ENCODE measurements at regions not wholly inside any gene's neighbourhood (a gene's known extent, or its start where the extent isn't known, plus 50 kb on each side); places are given as distances from the start of the nearest gene placed in this dataset.

GRCh38 chr4:59960143-59960542 is 1240.0 kb upstream of the ADGRL3 start:
- no peak for TF ChIP-seq YY1 (IDR thresholded peaks at IDR 0.05; ENCODE audit: low read depth)
- TF ChIP-seq REST (IDR thresholded peaks at IDR 0.05; ENCODE audit: low read depth): no peak
- TF ChIP-seq EP300 (IDR thresholded peaks at IDR 0.05; ENCODE audit: borderline replicate concordance): no peak
- no peak for TF ChIP-seq RAD21 (IDR thresholded peaks at IDR 0.05; ENCODE audit: low read depth)
- no peak for TF ChIP-seq TAF1 (IDR thresholded peaks at IDR 0.05; ENCODE audit: low read depth)
- TF ChIP-seq MAX (IDR thresholded peaks at IDR 0.05): no peak
- no peak for TF ChIP-seq ZBTB7A (IDR thresholded peaks at IDR 0.05; ENCODE audit: low read depth)
- no peak for TF ChIP-seq FOXM1 (IDR thresholded peaks at IDR 0.05; ENCODE audit: borderline replicate concordance, low read depth)
- TF ChIP-seq EGR1 (IDR thresholded peaks at IDR 0.05): no peak
- TF ChIP-seq TCF12 (IDR thresholded peaks at IDR 0.05; ENCODE audit: low read depth): no peak

Measured in Ishikawa (cell line).